OCI-LY7 (cell line): ENCODE measurements at regions not wholly inside any gene's neighbourhood (a gene's known extent, or its start where the extent isn't known, plus 50 kb on each side); places are given as distances from the start of the nearest gene placed in this dataset.

Source experiments
- CTCF ChIP-seq: fragments of 200-600 bp; sonication (generic); conservative IDR thresholded peaks from 2 replicates; pipeline ENCODE4 v1.5.1; 2014; ENCODE audit warnings: mild to moderate bottlenecking, antibody characterized with exemption, low read length, moderate library complexity, mixed read lengths
- EZH2phosphoT487 ChIP-seq: fragments of 200-600 bp; sonication (generic); IDR thresholded peaks from 2 replicates; pipeline ENCODE4 v1.6.1; 2018; ENCODE audit warnings: low read depth, borderline replicate concordance, mild to moderate bottlenecking, mixed run types, antibody characterized with exemption, low read length, moderate library complexity, mixed read lengths

GRCh38 chr15:96130734-96131133 lies 199.8 kb upstream of the NR2F2 start:
- no peak for TF ChIP-seq CTCF
- no peak for TF ChIP-seq EZH2phosphoT487
